ENCODE measurements at regions not wholly inside any gene's neighbourhood (a gene's known extent, or its start where the extent isn't known, plus 50 kb on each side); places are given as distances from the start of the nearest gene placed in this dataset.

- no peaks in the 10 kb centered on the region for H3K27me3 ChIP-seq (replicated peaks; ENCODE audit: insufficient read depth, low read depth, low read length, poor library complexity)
- H3K36me3 ChIP-seq (ENCODE audit: insufficient read depth, low read length, poor library complexity, severe bottlenecking), result no peaks in the 10 kb centered on the region
- no TSS peak for BruUV-seq (replicated peaks)
- no peak overlapping the region for H3K4me3 ChIP-seq (ENCODE audit: low read depth, low read length, poor library complexity, severe bottlenecking)
- H3K4me1 ChIP-seq (ENCODE audit: insufficient read depth, low read length, poor library complexity, severe bottlenecking), result no peaks in the 10 kb centered on the region
- DNase-seq (ENCODE audit: low spot score), result peak; percentile 44
- intact Hi-C loops (cut with micrococcal nuclease; ENCODE audit: unreplicated experiment), result no loop called here
- POLR2A ChIA-PET (ENCODE audit: low non-redundant PET), result no interaction called here
- TF ChIP-seq CTCF (conservative IDR thresholded peaks at IDR 0.05; ENCODE audit: low read depth, low read length) (no peak), EZH2 (IDR thresholded peaks at IDR 0.05; ENCODE audit: borderline replicate concordance, low read depth, low read length, poor library complexity, severe bottlenecking) (no peak)
- CTCF ChIA-PET, result interaction anchor here (0.7 kb wide), 1 partner anchor 41 kb away, joined by 3 read pairs; no protein-coding TSS in a partner anchor
- no peaks in the 10 kb centered on the region for H3K9me3 ChIP-seq (ENCODE audit: low read depth, low read length, poor library complexity, severe bottlenecking)
- no peak overlapping the region for H3K27ac ChIP-seq (ENCODE audit: low read depth, low read length, poor library complexity, severe bottlenecking)
Observed at GRCh38 chr17:34840750-34841149, 120.5 kb downstream of the CCT6B start.

- Histone ChIP-seq H3K4me1 (ENCODE audit: insufficient read depth, low read length, poor library complexity, severe bottlenecking) (no peaks in the 10 kb centered on the region), H3K36me3 (ENCODE audit: insufficient read depth, low read length, poor library complexity, severe bottlenecking) (no peaks in the 10 kb centered on the region), H3K9me3 (ENCODE audit: low read depth, low read length, poor library complexity, severe bottlenecking) (no peaks in the 10 kb centered on the region), H3K4me3 (ENCODE audit: low read depth, low read length, poor library complexity, severe bottlenecking) (no peak overlapping the region), H3K27ac (ENCODE audit: low read depth, low read length, poor library complexity, severe bottlenecking) (no peak overlapping the region), H3K27me3 (replicated peaks; ENCODE audit: insufficient read depth, low read depth, low read length, poor library complexity) (no peaks in the 10 kb centered on the region)
- BruUV-seq (replicated peaks), result no TSS peak
- DNase-seq (ENCODE audit: low spot score), result no peak
- intact Hi-C loops (cut with micrococcal nuclease; ENCODE audit: unreplicated experiment), result no loop called here
- CTCF ChIA-PET, result no interaction called here
- TF ChIP-seq EZH2 (IDR thresholded peaks at IDR 0.05; ENCODE audit: borderline replicate concordance, low read depth, low read length, poor library complexity, severe bottlenecking) (no peak), CTCF (conservative IDR thresholded peaks at IDR 0.05; ENCODE audit: low read depth, low read length) (no peak)
- POLR2A ChIA-PET (ENCODE audit: low non-redundant PET), result no interaction called here
Observed at GRCh38 chr17:34837876-34838478, 123.3 kb downstream of the CCT6B start.

- Histone ChIP-seq H3K4me3 (ENCODE audit: low read depth, low read length, poor library complexity, severe bottlenecking) (no peak overlapping the region), H3K27ac (ENCODE audit: low read depth, low read length, poor library complexity, severe bottlenecking) (no peak overlapping the region), H3K9me3 (ENCODE audit: low read depth, low read length, poor library complexity, severe bottlenecking) (no peaks in the 10 kb centered on the region), H3K4me1 (ENCODE audit: insufficient read depth, low read length, poor library complexity, severe bottlenecking) (no peaks in the 10 kb centered on the region), H3K36me3 (ENCODE audit: insufficient read depth, low read length, poor library complexity, severe bottlenecking) (no peaks in the 10 kb centered on the region), H3K27me3 (replicated peaks; ENCODE audit: insufficient read depth, low read depth, low read length, poor library complexity) (no peaks in the 10 kb centered on the region)
- no TSS peak for BruUV-seq (replicated peaks)
- CTCF ChIA-PET, result no interaction called here
- intact Hi-C loops (cut with micrococcal nuclease; ENCODE audit: unreplicated experiment), result no loop called here
- TF ChIP-seq EZH2 (IDR thresholded peaks at IDR 0.05; ENCODE audit: borderline replicate concordance, low read depth, low read length, poor library complexity, severe bottlenecking), result no peak
- no peak for TF ChIP-seq CTCF (conservative IDR thresholded peaks at IDR 0.05; ENCODE audit: low read depth, low read length)
- POLR2A ChIA-PET (ENCODE audit: low non-redundant PET), result no interaction called here
- no peak for DNase-seq (ENCODE audit: low spot score)
Observed at GRCh38 chr17:34832376-34832775, 128.9 kb downstream of the CCT6B start.

Measured in A673 (cell line).